ENCODE measurements at regions not wholly inside any gene's neighbourhood (a gene's known extent, or its start where the extent isn't known, plus 50 kb on each side); places are given as distances from the start of the nearest gene placed in this dataset.
"Not testable (repeated sequence)": the region's sequence is repeated elsewhere in the genome, so short reads cannot be mapped to it uniquely, and the experiment has no call there.

GRCh38 chr2:189312211-189312610 is 129.1 kb upstream of the WDR75 start:
- no peak overlapping the region for H3K4me3 ChIP-seq (ENCODE audit: control insufficient read depth, low read depth, low read length)
- TF ChIP-seq, protein P1, sequence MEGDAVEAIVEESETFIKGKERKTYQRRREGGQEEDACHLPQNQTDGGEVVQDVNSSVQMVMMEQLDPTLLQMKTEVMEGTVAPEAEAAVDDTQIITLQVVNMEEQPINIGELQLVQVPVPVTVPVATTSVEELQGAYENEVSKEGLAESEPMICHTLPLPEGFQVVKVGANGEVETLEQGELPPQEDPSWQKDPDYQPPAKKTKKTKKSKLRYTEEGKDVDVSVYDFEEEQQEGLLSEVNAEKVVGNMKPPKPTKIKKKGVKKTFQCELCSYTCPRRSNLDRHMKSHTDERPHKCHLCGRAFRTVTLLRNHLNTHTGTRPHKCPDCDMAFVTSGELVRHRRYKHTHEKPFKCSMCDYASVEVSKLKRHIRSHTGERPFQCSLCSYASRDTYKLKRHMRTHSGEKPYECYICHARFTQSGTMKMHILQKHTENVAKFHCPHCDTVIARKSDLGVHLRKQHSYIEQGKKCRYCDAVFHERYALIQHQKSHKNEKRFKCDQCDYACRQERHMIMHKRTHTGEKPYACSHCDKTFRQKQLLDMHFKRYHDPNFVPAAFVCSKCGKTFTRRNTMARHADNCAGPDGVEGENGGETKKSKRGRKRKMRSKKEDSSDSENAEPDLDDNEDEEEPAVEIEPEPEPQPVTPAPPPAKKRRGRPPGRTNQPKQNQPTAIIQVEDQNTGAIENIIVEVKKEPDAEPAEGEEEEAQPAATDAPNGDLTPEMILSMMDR (IDR thresholded peaks at IDR 0.05; ENCODE audit: control insufficient read depth, insufficient read depth, low read depth, low read length, missing control alignments) = no peak
- DNase-seq (ENCODE audit: low read depth) = no peak

DNA sequence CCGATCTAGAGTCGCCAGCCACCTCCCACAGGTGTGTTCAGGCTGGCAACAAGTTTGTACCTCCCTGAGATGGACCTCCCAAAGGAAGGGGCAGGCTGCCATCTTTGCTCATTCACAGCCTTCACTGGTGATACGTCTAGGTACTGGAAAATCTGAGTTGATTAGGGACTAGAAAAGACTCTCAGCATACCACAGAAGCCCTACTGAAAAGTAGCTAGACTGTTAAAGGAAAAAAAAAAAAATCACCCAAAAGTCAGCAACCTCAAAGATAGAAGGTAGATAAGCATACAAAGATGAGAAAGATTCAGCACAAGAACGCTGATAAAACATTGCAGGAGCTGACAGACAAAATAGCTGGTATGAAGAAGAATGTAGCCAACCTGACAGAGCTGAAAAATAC is 128.6 kb upstream of the WDR75 start:
- TF ChIP-seq, protein P1 (IDR thresholded peaks at IDR 0.05; ENCODE audit: control insufficient read depth, insufficient read depth, low read depth, low read length, missing control alignments) = no peak
- H3K4me3 ChIP-seq (ENCODE audit: control insufficient read depth, low read depth, low read length) = no peak overlapping the region
- DNase-seq (ENCODE audit: low read depth) = no peak

DNA sequence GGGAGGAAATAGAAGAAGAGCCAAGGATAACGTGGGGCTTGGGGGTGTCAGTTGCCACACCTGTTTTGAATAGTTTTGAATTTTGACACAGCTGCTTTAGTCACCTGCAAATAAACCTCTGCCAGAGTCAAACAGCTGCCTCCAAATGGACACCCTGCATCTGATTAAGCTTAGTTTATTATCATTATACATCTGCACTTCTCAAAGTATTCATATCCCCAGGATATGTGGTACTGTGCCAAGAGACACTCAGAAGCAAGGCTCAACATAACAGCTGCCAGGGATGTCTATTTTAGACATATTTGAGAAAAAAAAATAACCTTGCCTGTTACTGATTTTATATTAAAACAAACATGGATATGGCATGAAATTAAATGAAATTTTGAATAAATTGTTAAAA is 122.5 kb upstream of the WDR75 start:
- TF ChIP-seq, protein P1 (IDR thresholded peaks at IDR 0.05; ENCODE audit: control insufficient read depth, insufficient read depth, low read depth, low read length, missing control alignments) = no peak
- no peak overlapping the region for H3K4me3 ChIP-seq (ENCODE audit: control insufficient read depth, low read depth, low read length)
- DNase-seq (ENCODE audit: low read depth) = no peak

DNA sequence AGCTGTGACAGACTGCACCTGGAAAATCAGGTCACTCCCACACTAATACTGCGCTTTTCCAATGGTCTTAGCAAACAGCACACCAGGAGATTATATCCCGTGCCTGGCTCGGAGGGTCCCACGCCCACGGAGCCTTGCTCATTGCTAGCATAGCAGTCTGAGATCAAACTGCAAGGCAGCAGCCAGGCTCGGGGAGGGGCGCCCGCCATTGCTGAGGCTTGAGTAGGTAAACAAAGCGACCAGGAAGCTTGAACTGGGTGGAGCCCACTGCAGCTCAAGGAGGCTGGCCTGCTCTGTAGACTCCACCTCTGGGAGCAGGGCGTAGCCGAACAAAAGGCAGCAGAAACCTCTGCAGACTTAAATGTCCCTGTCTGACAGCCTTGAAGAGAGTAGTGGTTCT is 121.8 kb upstream of the WDR75 start:
- DNase-seq (ENCODE audit: low read depth); H3K4me3 ChIP-seq (ENCODE audit: control insufficient read depth, low read depth, low read length): not testable (repeated sequence)

DNA sequence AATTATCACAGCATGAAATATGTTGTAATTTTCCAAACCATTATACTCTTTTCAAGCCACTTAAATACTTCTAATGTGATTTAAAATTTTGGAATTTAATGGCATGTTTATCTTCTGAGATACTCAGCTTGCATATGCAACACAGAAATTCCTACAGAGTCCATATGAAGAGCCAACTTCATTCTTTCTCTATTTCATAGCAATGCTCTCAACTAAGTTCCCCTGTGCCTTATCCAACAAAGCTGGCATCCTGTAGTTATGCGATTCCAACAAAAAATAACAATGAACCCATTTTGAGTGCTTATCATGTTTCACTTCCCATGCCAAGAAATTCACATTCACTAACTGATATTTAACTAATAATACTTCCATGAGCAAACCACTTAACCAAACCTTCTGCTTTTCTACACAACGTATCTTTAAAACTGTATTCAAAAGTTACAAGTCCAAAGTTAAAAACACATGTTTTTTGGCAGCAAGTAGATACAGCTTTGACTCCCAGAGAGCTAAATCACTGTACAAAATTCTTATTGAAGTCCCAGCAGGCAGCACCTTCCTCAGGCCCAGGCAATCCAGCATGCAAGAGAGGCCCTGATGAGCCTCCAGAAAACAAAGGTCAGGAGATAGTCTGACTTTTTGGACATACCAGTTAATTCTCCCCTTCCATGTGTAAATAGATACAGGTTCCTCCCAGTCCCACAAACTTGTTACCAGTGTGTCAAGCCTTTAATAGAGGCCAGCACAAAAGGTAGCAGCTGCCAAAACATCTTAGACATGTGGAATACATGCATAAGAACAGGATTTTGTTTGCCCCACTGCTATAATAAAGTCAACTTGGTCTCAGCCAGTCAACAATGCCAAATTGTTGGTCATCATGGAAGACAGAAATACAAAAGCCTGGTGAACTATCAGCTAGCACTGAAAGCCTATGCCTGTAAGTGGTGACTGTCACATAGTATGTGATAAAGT is 113.1 kb upstream of the WDR75 start:
- no peak overlapping the region for H3K4me3 ChIP-seq (ENCODE audit: control insufficient read depth, low read depth, low read length)
- TF ChIP-seq, protein P1 (IDR thresholded peaks at IDR 0.05; ENCODE audit: control insufficient read depth, insufficient read depth, low read depth, low read length, missing control alignments) = no peak
- DNase-seq (ENCODE audit: low read depth) = peak; percentile 75

- TF ChIP-seq, protein P1 (IDR thresholded peaks at IDR 0.05; ENCODE audit: control insufficient read depth, insufficient read depth, low read depth, low read length, missing control alignments) = no peak
- no peak overlapping the region for H3K4me3 ChIP-seq (ENCODE audit: control insufficient read depth, low read depth, low read length)
- DNase-seq (ENCODE audit: low read depth) = no peak
Observed at GRCh38 chr2:189328848-189329245, 112.4 kb upstream of the WDR75 start.

GRCh38 chr2:189336276-189336975 is 104.8 kb upstream of the WDR75 start:
- no peak overlapping the region for H3K4me3 ChIP-seq (ENCODE audit: control insufficient read depth, low read depth, low read length)
- TF ChIP-seq, protein P1 (IDR thresholded peaks at IDR 0.05; ENCODE audit: control insufficient read depth, insufficient read depth, low read depth, low read length, missing control alignments) = no peak
- DNase-seq (ENCODE audit: low read depth) = no peak

All from AG09309 (cell line).